Activated CD4-positive, CD25-positive, alpha-beta regulatory T cell treated with anti-CD3 and anti-CD28 coated beads, Interleukin-2, amount 50 U/mL, for 72 hours (primary cell): ENCODE measurements at regions not wholly inside any gene's neighbourhood (a gene's known extent, or its start where the extent isn't known, plus 50 kb on each side); places are given as distances from the start of the nearest gene placed in this dataset.
"Not testable (repeated sequence)": the region's sequence is repeated elsewhere in the genome, so short reads cannot be mapped to it uniquely, and the experiment has no call there.

ENCODE experiments used
- DNase-seq: peaks from one replicate; pipeline ENCODE4 v3.0.0; 2021

GRCh38 chr11:19430346-19430745, 189.6 kb upstream of the E2F8 start:
- no peak for DNase-seq

GRCh38 chr11:19429108-19429760, 188.5 kb upstream of the E2F8 start:
- no peak for DNase-seq

DNA sequence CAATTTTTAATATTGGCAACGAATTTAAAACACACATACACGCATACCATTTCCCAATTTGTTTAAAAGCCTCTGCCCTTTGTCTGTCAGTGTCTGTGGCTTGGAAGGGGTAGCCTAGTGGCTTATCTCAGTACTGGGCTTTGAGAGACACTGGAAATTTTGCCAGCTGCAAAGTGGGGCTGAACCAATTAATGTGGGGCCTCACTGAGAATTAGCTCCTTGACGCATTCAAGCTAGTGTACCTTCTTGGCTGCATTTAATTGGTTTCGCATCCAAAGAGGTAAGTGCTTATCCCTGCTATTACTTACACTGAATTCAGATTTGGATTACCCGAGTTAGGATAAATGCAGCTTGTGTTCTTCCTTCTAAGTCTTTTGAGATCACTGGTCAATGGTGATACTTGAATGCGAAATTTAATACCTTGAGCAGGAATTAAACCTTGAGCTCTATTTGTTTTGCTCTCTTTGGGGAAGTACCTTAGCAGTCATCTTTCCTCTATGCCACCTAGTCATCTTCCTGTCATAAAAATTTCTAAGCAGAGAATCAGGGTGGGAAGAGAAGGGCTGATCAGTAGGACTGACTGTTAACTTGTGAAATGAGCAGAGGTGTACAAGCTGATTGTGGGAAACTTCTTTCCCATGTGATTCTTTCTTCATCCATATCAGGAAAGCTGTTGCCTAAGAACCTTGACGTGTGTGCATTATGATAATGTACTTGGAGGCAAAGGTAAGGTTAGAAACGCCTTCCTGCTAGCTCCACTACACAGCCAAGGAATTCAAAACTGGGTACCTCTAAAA, 187.7 kb upstream of the E2F8 start:
- no peak for DNase-seq

DNA sequence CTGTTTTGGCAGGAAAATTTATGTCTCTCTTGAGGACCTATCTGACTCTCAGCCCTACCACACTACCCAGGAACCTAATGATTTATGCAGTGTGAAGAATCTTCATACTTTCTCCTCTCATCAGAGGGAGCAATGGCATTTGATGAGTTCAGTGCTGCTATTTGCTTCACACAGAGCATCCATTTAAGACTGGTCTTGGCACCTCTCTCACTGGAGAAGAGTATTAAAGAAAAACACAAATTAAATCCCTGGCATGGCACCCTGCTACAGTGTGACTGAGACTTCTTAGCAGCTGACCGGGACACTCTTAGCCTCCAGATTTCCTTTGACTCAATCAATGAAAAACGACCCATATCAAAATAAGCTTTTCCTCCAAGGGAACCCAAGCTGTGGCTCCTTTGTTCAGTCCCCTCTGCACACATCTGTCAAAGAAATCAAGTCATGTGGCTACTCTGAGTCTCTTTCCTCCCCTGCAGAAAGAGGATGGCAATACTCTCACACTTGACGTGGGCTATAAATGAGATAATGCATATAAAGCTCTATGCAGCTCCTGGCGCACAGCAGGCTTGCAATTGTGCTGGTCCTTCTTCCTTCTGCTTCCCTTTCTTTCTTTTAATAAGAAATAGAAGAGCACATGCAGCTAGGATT, 186.1 kb upstream of the E2F8 start:
- DNase-seq, result no peak

DNA sequence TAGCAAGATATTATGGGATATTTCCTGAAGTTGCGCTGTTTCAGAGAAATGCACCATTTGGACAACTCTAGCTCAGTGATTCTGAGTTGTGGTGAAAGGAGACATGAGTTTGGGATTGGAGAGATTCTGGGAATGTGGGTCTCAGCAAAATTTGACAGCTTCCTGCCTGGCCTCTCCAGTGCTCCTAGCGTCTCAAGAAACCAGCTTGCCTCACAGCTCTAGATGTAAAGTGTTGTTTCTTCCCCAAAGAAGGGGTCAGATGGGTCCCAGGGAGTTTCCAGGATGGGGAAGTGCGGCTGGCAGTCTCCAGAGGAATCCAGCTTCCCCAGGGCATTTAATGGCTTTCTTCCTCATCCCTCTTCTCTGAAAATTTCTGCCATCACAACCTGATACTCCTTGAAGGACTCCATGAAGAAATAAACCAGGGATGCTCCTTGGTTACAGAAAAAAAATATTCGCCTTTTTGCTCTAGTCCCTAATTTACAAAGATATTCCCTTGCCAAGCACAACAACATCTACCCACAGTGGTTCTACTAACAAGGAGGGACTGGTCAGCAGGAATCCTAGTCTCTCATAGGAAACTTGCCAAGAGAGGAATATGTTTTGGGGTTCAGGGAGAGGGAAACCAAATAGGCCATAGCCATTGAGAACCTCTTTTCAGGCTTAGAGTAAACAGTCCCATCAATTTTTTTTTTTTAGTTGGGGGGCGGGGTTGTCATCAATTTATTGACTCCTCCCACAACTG, 185.4 kb upstream of the E2F8 start:
- DNase-seq, result no peak

GRCh38 chr11:19422276-19422675, 181.5 kb upstream of the E2F8 start:
- no peak for DNase-seq

DNA sequence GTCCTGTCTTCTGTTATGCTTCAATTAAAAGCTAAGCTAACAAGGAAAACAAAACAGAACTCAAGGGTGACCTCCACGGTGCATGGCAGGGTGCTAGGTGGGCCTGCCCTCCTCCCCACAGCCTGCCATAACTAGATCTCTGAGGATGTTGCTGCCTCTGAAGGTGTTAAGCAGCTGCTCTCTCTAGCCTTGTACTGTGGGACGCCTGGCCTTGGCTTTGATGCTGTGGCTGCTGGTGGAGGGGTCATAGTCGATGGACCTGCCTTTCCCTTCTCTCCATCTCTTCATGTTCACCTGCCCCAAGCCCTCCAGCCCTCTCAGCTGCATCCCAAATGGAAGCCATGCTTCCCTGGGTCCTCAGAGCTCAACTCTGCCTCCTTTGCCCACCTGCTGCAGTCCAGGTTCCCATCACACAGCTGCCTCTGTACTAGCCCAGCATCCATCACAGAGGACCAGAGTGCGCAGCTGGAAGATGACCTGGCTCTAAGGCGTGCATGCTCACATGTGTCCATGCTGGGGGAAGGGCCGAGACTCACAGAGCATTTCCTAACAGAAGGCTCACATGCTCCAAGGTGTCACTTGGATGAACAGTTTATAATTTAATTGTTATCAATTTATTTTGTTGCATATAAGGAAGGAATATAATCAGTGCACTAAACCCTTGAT, 180.3 kb upstream of the E2F8 start:
- DNase-seq, result no peak

GRCh38 chr11:19419808-19420207, 179.1 kb upstream of the E2F8 start:
- no peak for DNase-seq

DNA sequence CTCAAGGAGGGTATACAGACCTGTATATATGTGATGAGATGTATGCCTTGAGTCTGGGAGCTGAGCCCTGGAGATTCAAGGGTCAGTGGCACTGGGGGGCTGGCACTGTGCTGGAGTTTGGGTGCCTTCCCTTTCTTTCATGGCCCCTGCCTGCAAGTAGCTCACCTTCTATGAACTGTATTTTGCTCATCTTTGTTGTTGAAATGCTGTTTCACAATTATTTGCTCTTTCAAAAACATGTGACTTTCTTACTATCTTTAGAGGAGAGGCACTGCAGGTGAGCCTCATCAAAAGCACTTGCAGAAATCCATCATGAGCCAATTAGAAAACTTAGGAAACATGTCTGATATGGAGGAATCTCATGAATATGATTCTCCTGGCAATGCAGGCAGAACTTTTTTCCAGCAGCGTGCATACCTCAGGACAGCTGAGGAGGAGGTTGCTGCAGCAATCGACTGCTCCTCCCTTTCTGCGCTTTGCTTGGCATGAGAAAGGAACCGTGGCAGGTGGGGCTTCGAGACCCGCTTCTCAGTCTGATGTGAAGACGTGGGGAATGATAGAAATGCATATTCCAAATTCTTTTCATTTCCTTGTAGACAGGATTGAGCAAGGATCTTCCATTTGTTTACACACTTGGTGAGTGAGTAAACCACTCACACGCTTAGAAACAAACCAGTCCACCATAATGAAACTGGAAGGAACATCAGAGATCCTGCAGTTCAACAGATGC, 178.4 kb upstream of the E2F8 start:
- DNase-seq, result no peak

GRCh38 chr11:19418221-19418620, 177.5 kb upstream of the E2F8 start:
- no peak for DNase-seq

DNA sequence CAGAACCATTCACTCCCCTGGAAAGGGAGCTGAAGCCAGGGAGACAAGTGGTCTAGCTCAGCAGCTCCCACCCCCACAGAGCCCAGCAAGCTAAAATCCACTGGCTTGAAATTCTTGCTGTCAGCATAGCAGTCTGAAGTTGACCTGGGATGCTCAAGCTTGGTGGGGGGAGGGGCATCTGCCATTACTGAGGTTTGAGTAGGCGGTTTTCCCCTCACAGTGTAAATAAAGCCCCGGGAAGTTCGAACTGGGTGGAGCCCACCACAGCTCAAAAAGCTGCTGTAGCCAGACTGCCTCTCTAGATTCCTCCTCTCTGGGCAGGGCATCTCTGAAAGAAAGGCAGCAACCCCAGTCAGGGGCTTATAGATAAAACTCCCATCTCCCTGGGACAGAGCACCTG, 171.3 kb upstream of the E2F8 start:
- not testable (repeated sequence) for DNase-seq

- DNase-seq, result no peak
Observed at GRCh38 chr11:19410032-19410431, 169.3 kb upstream of the E2F8 start.

GRCh38 chr11:19409307-19409706, 168.6 kb upstream of the E2F8 start:
- no peak for DNase-seq

DNA sequence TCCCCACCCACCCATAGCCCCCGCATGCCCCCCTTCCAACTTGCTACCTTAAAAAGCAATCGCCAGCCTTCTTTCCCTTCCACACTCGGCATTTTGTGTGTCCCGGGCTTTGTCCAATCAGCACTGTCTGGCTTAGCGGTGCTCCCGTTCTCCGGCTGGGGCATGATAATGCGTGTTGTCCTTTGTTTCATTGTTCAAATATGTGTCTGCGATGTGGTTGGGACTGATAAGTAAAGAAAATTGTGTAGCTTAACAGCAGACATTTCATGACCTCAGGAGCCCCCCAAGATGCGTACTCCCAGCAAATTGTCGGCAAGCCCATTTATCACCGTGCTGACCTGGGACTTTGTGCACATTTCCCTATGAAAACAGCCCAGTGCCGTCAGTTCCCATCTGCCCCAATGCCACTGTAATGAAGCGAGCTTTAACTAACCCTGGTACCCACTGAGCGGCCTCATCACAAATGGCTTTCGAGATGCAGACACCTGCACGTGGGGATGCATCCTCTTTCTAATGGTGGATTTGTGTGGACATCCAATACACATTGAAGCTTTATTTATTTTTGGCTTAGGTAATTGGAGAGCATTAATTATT, 167.0 kb upstream of the E2F8 start:
- no peak for DNase-seq

- no peak for DNase-seq
Observed at GRCh38 chr11:19405966-19406365, 165.2 kb upstream of the E2F8 start.

- no peak for DNase-seq
Observed at GRCh38 chr11:19404787-19405186, 164.0 kb upstream of the E2F8 start.

DNA sequence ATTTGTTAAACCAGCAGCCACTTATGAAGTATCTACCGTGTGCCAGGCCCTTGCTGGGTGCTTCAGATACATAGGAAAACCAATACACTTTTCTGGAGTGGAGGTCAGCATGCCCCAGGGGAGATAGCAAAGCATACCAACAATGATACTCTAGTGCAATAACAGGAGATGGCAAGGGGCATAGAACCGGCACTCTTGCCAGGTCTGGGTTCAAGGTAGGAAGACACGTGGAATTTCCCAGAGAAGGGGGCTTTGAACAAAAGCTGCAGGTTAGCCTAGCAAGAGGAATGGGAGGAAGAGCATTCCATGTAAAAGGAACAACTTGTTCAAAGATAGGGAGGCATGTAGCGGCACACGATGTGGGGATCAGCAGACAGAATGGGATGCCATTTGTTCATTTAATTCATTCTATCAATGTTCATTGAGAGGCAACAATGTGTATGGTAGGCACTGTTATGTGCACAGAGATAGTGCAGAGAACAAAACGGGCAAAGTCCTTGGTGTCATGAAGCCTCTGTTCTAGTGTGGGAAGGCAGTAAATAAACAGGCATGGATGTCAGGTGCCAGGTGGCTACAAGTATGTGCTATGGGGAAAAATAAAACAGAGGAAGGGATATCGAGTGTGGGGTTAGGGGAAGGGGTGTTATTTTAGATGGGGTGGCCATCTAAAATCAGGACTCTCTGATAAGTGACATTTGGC, 162.6 kb upstream of the E2F8 start:
- DNase-seq, result no peak

- DNase-seq, result no peak
Observed at GRCh38 chr11:19400296-19400695, 159.6 kb upstream of the E2F8 start.

GRCh38 chr11:19398772-19399527, 158.2 kb upstream of the E2F8 start:
- no peak for DNase-seq

- DNase-seq, result no peak
Observed at GRCh38 chr11:19398273-19398672, 157.5 kb upstream of the E2F8 start.
